HEK293T (cell line): ENCODE measurements at regions not wholly inside any gene's neighbourhood (a gene's known extent, or its start where the extent isn't known, plus 50 kb on each side); places are given as distances from the start of the nearest gene placed in this dataset.

Source experiments
- CTCF ChIA-PET: fragments of 350-600 bp; formaldehyde crosslinking; extraction: SDS; loops from one replicate; lab custom pipeline; 2021; ENCODE audit warnings: antibody characterized with exemption, inconsistent platforms; lab: Yijun Ruan, JAX
- POLR2A ChIA-PET: fragments of 350-600 bp; formaldehyde crosslinking; extraction: SDS; loops from one replicate; lab custom pipeline; 2020; ENCODE audit warnings: antibody characterized with exemption, inconsistent platforms; lab: Yijun Ruan, JAX
- DNase-seq: peaks from one replicate; pipeline ENCODE4 v3.0.0; 2012; ENCODE audit warnings: mixed read lengths; ENCODE audit errors: extremely low spot score
- ARNT ChIP-seq: fragments of 450-650 bp; IDR thresholded peaks from 2 replicates; pipeline ENCODE4 v1.6.1; 2017; ENCODE audit warnings: mild to moderate bottlenecking
- BHLHE40 ChIP-seq: fragments of 450-650 bp; IDR thresholded peaks from 2 replicates; pipeline ENCODE4 v1.6.1; 2016; ENCODE audit warnings: mild to moderate bottlenecking, moderate library complexity, borderline replicate concordance
- CTBP1 ChIP-seq: fragments of 450-650 bp; IDR thresholded peaks from 2 replicates; pipeline ENCODE4 v1.6.1; 2016; ENCODE audit warnings: borderline replicate concordance
- ELF4 ChIP-seq: fragments of 450-650 bp; IDR thresholded peaks from 2 replicates; pipeline ENCODE4 v1.6.1; 2017; ENCODE audit warnings: antibody characterized with exemption
- FOXA1 ChIP-seq: fragments of 450-650 bp; IDR thresholded peaks from 2 replicates; pipeline ENCODE4 v1.6.1; 2016; ENCODE audit warnings: mild to moderate bottlenecking
- FOXK2 ChIP-seq: fragments of 450-650 bp; IDR thresholded peaks from 2 replicates; pipeline ENCODE4 v1.6.1; 2016; ENCODE audit warnings: mild to moderate bottlenecking
- FOXM1 ChIP-seq: fragments of 450-650 bp; IDR thresholded peaks from 2 replicates; pipeline ENCODE4 v1.6.1; 2017; ENCODE audit warnings: mild to moderate bottlenecking, borderline replicate concordance
- HDGF ChIP-seq: fragments of 450-650 bp; IDR thresholded peaks from 2 replicates; pipeline ENCODE4 v1.6.1; 2017; ENCODE audit warnings: antibody characterized with exemption, borderline replicate concordance
- L3MBTL2 ChIP-seq: fragments of 450-650 bp; conservative IDR thresholded peaks from 2 replicates; pipeline ENCODE4 v1.6.1; 2016; ENCODE audit warnings: mild to moderate bottlenecking
- LEF1 ChIP-seq: fragments of 450-650 bp; IDR thresholded peaks from 2 replicates; pipeline ENCODE4 v1.6.1; 2017; ENCODE audit warnings: mild to moderate bottlenecking, borderline replicate concordance
- NFRKB ChIP-seq: fragments of 450-650 bp; IDR thresholded peaks from 2 replicates; pipeline ENCODE4 v1.6.1; 2016; ENCODE audit warnings: mild to moderate bottlenecking, moderate library complexity
- SP1 ChIP-seq: fragments of 450-650 bp; IDR thresholded peaks from 2 replicates; pipeline ENCODE4 v1.6.1; 2017
- SUZ12 ChIP-seq: fragments of 450-650 bp; IDR thresholded peaks from 2 replicates; pipeline ENCODE4 v1.6.1; 2016; ENCODE audit warnings: mild to moderate bottlenecking
- TARDBP ChIP-seq: fragments of 450-650 bp; IDR thresholded peaks from 2 replicates; pipeline ENCODE4 v1.6.1; 2016
- ZNF384 ChIP-seq: fragments of 450-650 bp; IDR thresholded peaks from 2 replicates; pipeline ENCODE4 v1.6.1; 2016
- TF ChIP-seq, protein P1 (sequence below): fragments of 450-650 bp; IDR thresholded peaks from 2 replicates; pipeline ENCODE4 v1.6.1; 2016

DNA sequence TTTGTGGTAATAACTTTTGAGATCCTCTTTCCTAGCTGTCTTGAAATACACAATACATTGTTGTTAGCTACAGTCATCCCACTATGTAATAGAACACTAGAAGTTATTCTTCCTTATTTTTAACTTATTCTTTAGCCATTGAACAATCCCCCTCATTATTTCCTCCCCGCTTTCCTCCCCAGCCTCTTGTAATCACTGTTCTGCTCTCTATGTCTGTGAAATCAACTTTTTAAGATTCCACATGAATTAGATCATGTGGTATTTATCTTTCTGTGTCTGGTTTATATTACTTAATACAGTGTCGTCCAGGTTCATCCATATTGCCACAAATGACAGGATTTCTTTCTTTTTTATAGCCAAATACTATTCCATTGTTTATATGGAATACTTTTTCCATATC lies 72.9 kb downstream of the SLC10A2 start:
- no peak for DNase-seq
- TF ChIP-seq ARNT (no peak), CTBP1 (no peak)
- POLR2A ChIA-PET: no interaction called here
- CTCF ChIA-PET: interaction anchor here (0.7 kb wide), 1 partner anchor 829 kb away, joined by 3 read pairs; no protein-coding TSS in a partner anchor

DNA sequence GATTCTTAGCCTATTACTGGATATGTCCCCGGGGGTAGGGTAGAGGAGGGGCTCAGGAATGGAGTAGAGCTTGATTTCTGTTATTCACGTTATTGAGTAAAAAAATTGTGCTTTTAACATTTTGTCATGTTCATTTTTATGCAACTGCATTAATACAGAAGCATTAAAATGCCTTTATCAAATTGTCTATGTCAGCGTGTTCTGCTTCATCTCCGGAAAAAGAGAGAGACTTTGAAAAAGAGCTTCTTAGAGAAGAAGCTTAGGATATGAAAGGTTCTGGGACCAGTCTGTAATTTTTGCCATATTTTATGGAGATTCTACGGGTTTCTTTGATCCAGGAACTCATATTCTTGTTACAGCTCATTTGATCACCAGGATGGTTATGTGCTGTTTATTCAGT lies 82.0 kb downstream of the SLC10A2 start:
- CTCF ChIA-PET: interaction anchor here (0.8 kb wide), 1 partner anchor 19 kb away, joined by 3 read pairs; no protein-coding TSS in a partner anchor
- POLR2A ChIA-PET: no interaction called here
- no peak for TF ChIP-seq CTBP1
- TF ChIP-seq FOXK2: no peak
- TF ChIP-seq TARDBP: no peak
- no peak for TF ChIP-seq LEF1
- TF ChIP-seq FOXA1: no peak
- TF ChIP-seq, protein P1, sequence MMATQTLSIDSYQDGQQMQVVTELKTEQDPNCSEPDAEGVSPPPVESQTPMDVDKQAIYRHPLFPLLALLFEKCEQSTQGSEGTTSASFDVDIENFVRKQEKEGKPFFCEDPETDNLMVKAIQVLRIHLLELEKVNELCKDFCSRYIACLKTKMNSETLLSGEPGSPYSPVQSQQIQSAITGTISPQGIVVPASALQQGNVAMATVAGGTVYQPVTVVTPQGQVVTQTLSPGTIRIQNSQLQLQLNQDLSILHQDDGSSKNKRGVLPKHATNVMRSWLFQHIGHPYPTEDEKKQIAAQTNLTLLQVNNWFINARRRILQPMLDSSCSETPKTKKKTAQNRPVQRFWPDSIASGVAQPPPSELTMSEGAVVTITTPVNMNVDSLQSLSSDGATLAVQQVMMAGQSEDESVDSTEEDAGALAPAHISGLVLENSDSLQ: no peak
- no peak for TF ChIP-seq L3MBTL2
- TF ChIP-seq NFRKB: no peak
- TF ChIP-seq SP1: no peak
- TF ChIP-seq SUZ12: no peak
- TF ChIP-seq ELF4: no peak
- TF ChIP-seq ARNT: no peak
- no peak for TF ChIP-seq BHLHE40
- no peak for TF ChIP-seq HDGF
- TF ChIP-seq ZNF384: no peak

DNA sequence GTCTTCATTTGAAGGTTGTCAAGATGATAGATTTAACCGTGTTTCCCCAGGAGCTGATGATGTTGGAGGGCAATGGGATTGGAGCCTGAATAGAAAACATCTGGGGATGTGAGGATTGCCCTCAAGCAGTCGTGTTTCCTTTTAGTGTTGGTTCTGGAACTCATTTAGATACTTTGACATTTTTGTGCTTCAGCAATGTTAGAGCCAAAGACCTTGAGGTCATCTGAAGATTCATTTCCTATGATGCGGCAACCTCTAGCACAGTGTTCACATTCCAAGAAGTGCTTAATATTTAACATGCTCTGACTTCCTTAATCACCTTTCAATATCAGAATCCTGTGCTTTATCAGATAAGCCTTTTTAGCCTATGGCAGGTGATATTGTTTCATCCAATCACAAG lies 82.7 kb downstream of the SLC10A2 start:
- DNase-seq: no peak
- ChIA-PET POLR2A (no interaction called here), CTCF (no interaction called here)
- no peak for TF ChIP-seq SP1

More for the DNA sequence above, 82.0 kb downstream of the SLC10A2 start:
- DNase-seq: no peak

DNA sequence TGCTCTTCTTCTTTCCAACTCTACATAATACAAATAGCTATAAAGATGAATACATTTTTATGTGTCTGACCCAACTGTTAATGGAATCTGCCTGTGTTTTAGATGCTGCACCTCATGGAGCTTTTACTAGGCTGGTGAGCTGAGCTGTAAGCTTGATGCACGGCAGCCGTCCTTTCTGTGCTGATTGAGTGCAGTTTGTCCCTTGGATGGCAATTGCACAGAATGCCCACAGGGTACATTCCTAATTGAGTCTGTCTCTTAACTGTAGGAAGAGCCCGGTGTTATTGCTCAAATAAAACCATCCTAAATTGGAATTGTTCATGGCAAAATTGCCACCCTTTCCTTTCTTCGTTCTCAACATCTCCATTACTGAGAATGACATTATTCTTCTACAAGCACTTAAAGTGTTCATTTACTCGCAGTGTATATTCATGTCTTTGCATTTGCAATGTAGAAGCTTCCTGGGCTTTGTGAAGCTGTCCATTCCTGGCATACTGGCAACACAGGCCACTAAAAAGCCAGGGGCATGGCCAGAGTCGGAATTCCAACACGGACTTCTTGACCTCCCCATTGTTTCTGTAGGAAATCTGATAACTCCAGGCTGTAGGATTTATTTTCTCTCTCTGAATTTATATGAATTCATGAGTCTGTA lies 85.8 kb downstream of the SLC10A2 start:
- no peak for DNase-seq
- POLR2A ChIA-PET: no interaction called here
- TF ChIP-seq, protein P1: no peak
- no peak for TF ChIP-seq SUZ12
- TF ChIP-seq ELF4: no peak
- TF ChIP-seq NFRKB: no peak
- TF ChIP-seq CTBP1: no peak
- TF ChIP-seq FOXA1: no peak
- no peak for TF ChIP-seq HDGF
- TF ChIP-seq SP1: no peak
- TF ChIP-seq FOXM1: no peak
- no peak for TF ChIP-seq BHLHE40
- no peak for TF ChIP-seq FOXK2
- TF ChIP-seq L3MBTL2: no peak
- no peak for TF ChIP-seq TARDBP
- no peak for TF ChIP-seq LEF1
- TF ChIP-seq ARNT: no peak
- TF ChIP-seq ZNF384: no peak
- CTCF ChIA-PET: no interaction called here

DNA sequence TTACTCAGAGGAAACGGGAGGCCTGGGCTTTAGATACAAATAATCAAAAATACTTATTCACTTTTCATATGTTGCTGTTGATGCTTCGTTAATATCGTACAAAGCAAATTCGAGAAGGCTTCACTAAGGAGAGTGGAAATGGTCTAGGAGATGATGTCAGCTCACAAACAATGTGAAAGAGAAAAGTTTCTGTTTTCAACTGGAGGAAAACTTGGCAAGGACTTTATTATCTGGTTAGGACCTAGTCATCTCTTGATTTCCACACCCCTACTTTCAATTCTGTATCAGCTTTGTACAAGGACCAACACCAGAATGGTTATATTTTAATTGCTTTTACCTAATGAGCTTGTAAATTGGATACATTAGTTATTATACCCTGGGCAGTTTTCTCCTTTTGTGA lies 88.0 kb downstream of the SLC10A2 start:
- CTCF ChIA-PET: no interaction called here
- TF ChIP-seq TARDBP: no peak
- no peak for TF ChIP-seq L3MBTL2
- no peak for TF ChIP-seq LEF1
- TF ChIP-seq CTBP1: no peak
- TF ChIP-seq, protein P1: no peak
- no peak for TF ChIP-seq BHLHE40
- no peak for TF ChIP-seq HDGF
- TF ChIP-seq NFRKB: no peak
- no peak for TF ChIP-seq FOXM1
- TF ChIP-seq SUZ12: no peak
- TF ChIP-seq ARNT: no peak
- no peak for TF ChIP-seq ZNF384
- TF ChIP-seq FOXK2: no peak
- no peak for TF ChIP-seq SP1
- TF ChIP-seq FOXA1: no peak
- no peak for DNase-seq
- POLR2A ChIA-PET: no interaction called here

DNA sequence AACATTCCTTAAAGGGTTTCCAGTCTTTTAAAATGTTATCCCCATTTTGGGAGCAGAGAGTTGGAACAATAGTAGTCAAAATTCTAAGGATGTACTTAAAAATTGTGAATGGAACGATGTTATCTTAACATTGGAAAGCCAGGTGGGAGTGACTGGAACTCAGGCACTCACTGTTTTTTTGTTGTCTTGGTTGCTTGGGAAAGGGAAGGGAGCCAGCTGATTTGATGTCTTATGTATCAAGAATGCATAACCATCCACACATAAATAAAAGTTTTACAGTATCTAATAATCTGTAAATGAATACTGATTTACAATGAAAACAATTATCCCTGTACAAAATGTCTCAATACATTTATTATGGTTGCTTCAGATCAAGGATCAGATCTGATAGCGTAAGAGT lies 88.7 kb downstream of the SLC10A2 start:
- POLR2A ChIA-PET: no interaction called here
- CTCF ChIA-PET: no interaction called here
- TF ChIP-seq BHLHE40: no peak
- TF ChIP-seq CTBP1: no peak
- TF ChIP-seq SUZ12: no peak
- TF ChIP-seq ELF4: no peak
- TF ChIP-seq SP1: no peak
- no peak for TF ChIP-seq FOXK2
- TF ChIP-seq, protein P1: no peak
- TF ChIP-seq L3MBTL2: no peak
- no peak for TF ChIP-seq FOXA1
- no peak for TF ChIP-seq ZNF384
- TF ChIP-seq HDGF: no peak
- no peak for DNase-seq
